Activated CD4-positive, alpha-beta memory T cell treated with anti-CD3 and anti-CD28 coated beads for 36 hours (primary cell): ENCODE measurements at regions not wholly inside any gene's neighbourhood (a gene's known extent, or its start where the extent isn't known, plus 50 kb on each side); places are given as distances from the start of the nearest gene placed in this dataset.

ENCODE experiments used
- CTCF ChIA-PET: fragments of 350-600 bp; sonication (Branson Sonifier 250); formaldehyde crosslinking; loops from one replicate; lab custom pipeline; 2021; ENCODE audit warnings: antibody characterized with exemption, inconsistent platforms; lab: Charles Lee
- POLR2A ChIA-PET: fragments of 350-600 bp; sonication (Branson Sonifier 250); formaldehyde crosslinking; loops from one replicate; lab custom pipeline; 2021; ENCODE audit warnings: antibody characterized with exemption; lab: Charles Lee
- DNase-seq: peaks from one replicate; pipeline ENCODE4 v3.0.0-alpha.2; 2020
- H3K27ac Mint-ChIP-seq: one replicate; pipeline ENCODE4 v1.8.0; 2021; ENCODE audit warnings: mixed read lengths
- H3K27me3 Mint-ChIP-seq: one replicate; pipeline ENCODE4 v1.8.0; 2021; ENCODE audit warnings: mixed read lengths
- H3K36me3 Mint-ChIP-seq: one replicate; pipeline ENCODE4 v1.8.0; 2021; ENCODE audit warnings: mixed read lengths
- H3K4me1 Mint-ChIP-seq: one replicate; pipeline ENCODE4 v1.8.0; 2021; ENCODE audit warnings: low read depth, mixed read lengths
- H3K4me3 Mint-ChIP-seq: one replicate; pipeline ENCODE4 v1.8.0; 2021; ENCODE audit warnings: mild to moderate bottlenecking, mixed read lengths
- H3K9me3 Mint-ChIP-seq: one replicate; pipeline ENCODE4 v1.8.0; 2021; ENCODE audit warnings: mixed read lengths
- intact Hi-C: fragments of 100-400 bp; cut with micrococcal nuclease; formaldehyde crosslinking; loops from one replicate; pipeline ENCODE4 v1.15.1; 2023

DNA sequence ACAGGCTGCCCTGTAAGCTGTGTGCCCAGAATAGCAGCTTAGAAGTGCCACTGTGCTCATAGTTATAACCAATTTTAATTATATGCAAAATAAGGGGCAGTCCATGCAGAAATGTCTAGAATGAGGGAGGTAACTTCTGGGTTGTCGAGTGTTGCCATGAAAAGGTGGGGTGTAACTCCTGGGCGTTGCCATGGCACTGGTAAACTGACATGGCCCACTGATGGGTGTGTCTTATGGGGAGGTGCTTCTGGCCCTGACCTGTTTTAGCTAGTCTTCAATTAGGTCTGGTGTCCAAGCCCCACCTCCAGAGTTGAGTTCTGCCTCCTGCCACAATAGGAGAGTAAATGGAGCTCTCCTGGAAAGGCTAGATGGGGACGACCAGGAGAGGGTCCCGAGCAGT is 120.6 kb downstream of the SALL1 start:
- H3K4me1 Mint-ChIP-seq, result no peaks in the 10 kb centered on the region
- H3K9me3 Mint-ChIP-seq, result no peaks in the 10 kb centered on the region
- POLR2A ChIA-PET, result no interaction called here
- DNase-seq, result no peak
- no peak overlapping the region for H3K27ac Mint-ChIP-seq
- CTCF ChIA-PET, result no interaction called here
- intact Hi-C loops, result no loop called here
- H3K4me3 Mint-ChIP-seq, result no peak overlapping the region
- H3K27me3 Mint-ChIP-seq, result no peaks in the 10 kb centered on the region
- no peaks in the 10 kb centered on the region for H3K36me3 Mint-ChIP-seq

- no peaks in the 10 kb centered on the region for H3K4me1 Mint-ChIP-seq
- CTCF ChIA-PET, result no interaction called here
- no peak overlapping the region for H3K27ac Mint-ChIP-seq
- H3K36me3 Mint-ChIP-seq, result no peaks in the 10 kb centered on the region
- intact Hi-C loops, result no loop called here
- no peak overlapping the region for H3K4me3 Mint-ChIP-seq
- H3K27me3 Mint-ChIP-seq, result peaks cover 2% of the 10 kb centered on the region
- no peak for DNase-seq
- POLR2A ChIA-PET, result no interaction called here
- no peaks in the 10 kb centered on the region for H3K9me3 Mint-ChIP-seq
Observed at GRCh38 chr16:51025588-51026290, 125.3 kb downstream of the SALL1 start.

- CTCF ChIA-PET, result no interaction called here
Observed at GRCh38 chr16:51024703-51025102, 126.4 kb downstream of the SALL1 start.

DNA sequence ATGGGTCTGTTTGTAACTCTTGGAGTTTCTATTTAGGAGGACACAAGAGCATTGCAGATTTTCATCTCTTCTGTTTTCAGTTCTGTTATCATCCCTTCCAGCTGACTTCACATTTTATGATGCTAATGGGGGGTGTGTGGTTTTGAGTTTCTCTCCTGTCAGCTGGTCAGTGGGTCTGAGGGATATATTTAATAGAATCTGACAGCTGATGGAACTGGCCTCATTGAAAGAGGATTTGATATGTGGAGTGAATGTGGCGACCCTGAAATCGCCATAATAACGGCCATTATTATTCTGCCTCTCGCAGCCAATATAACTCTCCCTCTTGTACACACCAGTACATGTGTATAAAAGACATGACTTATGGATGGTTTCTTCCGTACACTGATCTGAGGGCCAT is 128.1 kb downstream of the SALL1 start:
- peaks cover 2% of the 10 kb centered on the region for H3K27me3 Mint-ChIP-seq
- DNase-seq, result no peak
- CTCF ChIA-PET, result no interaction called here
- H3K27ac Mint-ChIP-seq, result no peak overlapping the region
- no peaks in the 10 kb centered on the region for H3K36me3 Mint-ChIP-seq
- H3K4me3 Mint-ChIP-seq, result no peak overlapping the region
- H3K9me3 Mint-ChIP-seq, result no peaks in the 10 kb centered on the region
- H3K4me1 Mint-ChIP-seq, result no peaks in the 10 kb centered on the region
- intact Hi-C loops, result no loop called here
- POLR2A ChIA-PET, result no interaction called here

More at GRCh38 chr16:51024703-51025102, 126.4 kb downstream of the SALL1 start:
- H3K27me3 Mint-ChIP-seq, result peaks cover 2% of the 10 kb centered on the region
- H3K4me1 Mint-ChIP-seq, result no peaks in the 10 kb centered on the region
- DNase-seq, result no peak
- no peak overlapping the region for H3K4me3 Mint-ChIP-seq
- intact Hi-C loops, result no loop called here
- no peaks in the 10 kb centered on the region for H3K9me3 Mint-ChIP-seq
- H3K27ac Mint-ChIP-seq, result no peak overlapping the region
- H3K36me3 Mint-ChIP-seq, result no peaks in the 10 kb centered on the region
- POLR2A ChIA-PET, result no interaction called here

- H3K36me3 Mint-ChIP-seq, result no peaks in the 10 kb centered on the region
- DNase-seq, result no peak
- intact Hi-C loops, result no loop called here
- H3K27ac Mint-ChIP-seq, result no peak overlapping the region
- no peak overlapping the region for H3K4me3 Mint-ChIP-seq
- H3K9me3 Mint-ChIP-seq, result no peaks in the 10 kb centered on the region
- H3K27me3 Mint-ChIP-seq, result peaks cover 5% of the 10 kb centered on the region
- no peaks in the 10 kb centered on the region for H3K4me1 Mint-ChIP-seq
- ChIA-PET CTCF (no interaction called here), POLR2A (no interaction called here)
Observed at GRCh38 chr16:51019617-51020016, 131.5 kb downstream of the SALL1 start.

- no peak for DNase-seq
- intact Hi-C loops, result no loop called here
- no peaks in the 10 kb centered on the region for H3K9me3 Mint-ChIP-seq
- H3K27me3 Mint-ChIP-seq, result peaks cover 3% of the 10 kb centered on the region
- H3K36me3 Mint-ChIP-seq, result no peaks in the 10 kb centered on the region
- ChIA-PET CTCF (no interaction called here), POLR2A (no interaction called here)
- no peaks in the 10 kb centered on the region for H3K4me1 Mint-ChIP-seq
- no peak overlapping the region for H3K4me3 Mint-ChIP-seq
- H3K27ac Mint-ChIP-seq, result no peak overlapping the region
Observed at GRCh38 chr16:51017969-51018368, 133.1 kb downstream of the SALL1 start.

GRCh38 chr16:51012396-51012795 is 138.7 kb downstream of the SALL1 start:
- intact Hi-C loops, result no loop called here
- Mint-ChIP-seq H3K9me3 (peaks cover 11% of the 10 kb centered on the region), H3K27ac (no peak overlapping the region), H3K36me3 (no peaks in the 10 kb centered on the region), H3K4me3 (no peak overlapping the region), H3K27me3 (peaks cover 3% of the 10 kb centered on the region), H3K4me1 (no peaks in the 10 kb centered on the region)
- ChIA-PET CTCF (no interaction called here), POLR2A (no interaction called here)
- DNase-seq, result no peak

DNA sequence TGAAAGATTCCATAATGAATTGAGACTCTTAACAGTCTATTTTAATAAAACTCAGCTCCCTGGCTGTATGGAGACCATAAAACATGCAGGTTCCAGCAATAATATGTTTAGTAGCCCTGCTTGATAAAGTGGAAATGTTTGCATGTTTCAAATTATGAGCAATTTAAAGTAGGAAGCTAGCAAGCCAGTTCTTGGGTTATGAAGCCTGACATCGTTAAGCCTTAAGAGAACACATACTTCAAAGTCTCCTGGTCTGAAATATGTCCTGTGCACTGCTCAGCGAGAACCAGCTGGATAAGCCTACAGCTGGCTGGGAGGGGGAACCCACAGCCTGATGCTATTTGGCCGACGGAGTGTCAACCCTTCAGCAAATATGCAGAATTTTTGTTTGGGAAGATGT is 140.3 kb downstream of the SALL1 start:
- DNase-seq, result no peak
- Mint-ChIP-seq H3K4me3 (no peak overlapping the region), H3K27me3 (peaks cover 6% of the 10 kb centered on the region), H3K9me3 (peaks cover 11% of the 10 kb centered on the region), H3K36me3 (no peaks in the 10 kb centered on the region), H3K4me1 (no peaks in the 10 kb centered on the region), H3K27ac (no peak overlapping the region)
- ChIA-PET POLR2A (no interaction called here), CTCF (no interaction called here)
- intact Hi-C loops, result no loop called here

- H3K27me3 Mint-ChIP-seq, result peaks cover 3% of the 10 kb centered on the region
- ChIA-PET CTCF (interaction anchor here (0.7 kb wide), 1 partner anchor 40 kb away, joined by 3 read pairs; no protein-coding TSS in a partner anchor), POLR2A (no interaction called here)
- no peaks in the 10 kb centered on the region for H3K4me1 Mint-ChIP-seq
- no peak overlapping the region for H3K4me3 Mint-ChIP-seq
- H3K27ac Mint-ChIP-seq, result no peak overlapping the region
- peaks cover 11% of the 10 kb centered on the region for H3K9me3 Mint-ChIP-seq
- H3K36me3 Mint-ChIP-seq, result no peaks in the 10 kb centered on the region
- no peak for DNase-seq
- intact Hi-C loops, result no loop called here
Observed at GRCh38 chr16:51009813-51010212, 141.3 kb downstream of the SALL1 start.

DNA sequence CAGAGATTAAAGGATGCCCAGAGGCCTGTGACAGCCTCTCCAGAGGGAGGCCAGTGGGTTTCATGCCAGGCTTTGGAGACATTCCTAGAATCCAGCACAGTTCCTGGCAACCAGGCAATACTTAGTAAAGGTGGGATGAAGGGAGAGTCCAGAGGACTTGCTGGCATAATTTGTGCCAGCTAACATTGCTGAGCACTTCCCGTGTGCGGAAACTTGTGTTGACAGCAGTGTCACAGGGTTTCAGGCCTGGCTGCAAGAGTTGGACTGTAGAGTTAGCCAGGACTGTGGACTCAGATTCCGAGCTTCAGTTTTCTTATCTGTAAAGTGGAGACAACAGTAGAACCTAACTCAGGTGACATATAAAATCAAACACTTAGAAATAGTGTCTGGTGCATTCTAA is 141.7 kb downstream of the SALL1 start:
- DNase-seq, result no peak
- no peak overlapping the region for H3K4me3 Mint-ChIP-seq
- peaks cover 11% of the 10 kb centered on the region for H3K9me3 Mint-ChIP-seq
- H3K36me3 Mint-ChIP-seq, result no peaks in the 10 kb centered on the region
- peaks cover 6% of the 10 kb centered on the region for H3K27me3 Mint-ChIP-seq
- H3K27ac Mint-ChIP-seq, result no peak overlapping the region
- ChIA-PET CTCF (no interaction called here), POLR2A (no interaction called here)
- no peaks in the 10 kb centered on the region for H3K4me1 Mint-ChIP-seq
- intact Hi-C loops, result no loop called here

GRCh38 chr16:51008607-51009006 is 142.5 kb downstream of the SALL1 start:
- no peak for DNase-seq

DNA sequence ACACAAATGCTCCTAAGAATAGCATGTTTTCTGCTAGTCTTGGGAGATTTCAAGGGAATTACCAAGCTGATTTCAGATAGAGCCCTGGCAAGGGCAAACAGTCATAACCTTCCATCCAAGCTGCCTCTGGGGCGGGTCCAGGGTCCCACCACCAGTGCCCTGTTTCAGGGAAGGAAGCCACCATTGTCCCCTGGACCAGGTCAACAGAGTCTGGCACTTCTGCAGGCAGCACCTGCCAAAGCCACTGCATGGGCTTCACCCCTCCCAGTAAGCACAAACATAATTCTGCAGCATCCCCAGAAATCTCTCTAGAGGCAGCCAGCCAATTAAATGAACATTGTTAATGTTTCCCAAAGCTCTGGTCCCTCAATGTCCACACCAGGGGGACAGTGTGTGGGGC is 143.0 kb downstream of the SALL1 start:
- ChIA-PET POLR2A (no interaction called here), CTCF (no interaction called here)
- Mint-ChIP-seq H3K27ac (no peak overlapping the region), H3K4me1 (no peaks in the 10 kb centered on the region), H3K36me3 (no peaks in the 10 kb centered on the region), H3K4me3 (no peak overlapping the region), H3K9me3 (peaks cover 11% of the 10 kb centered on the region), H3K27me3 (peaks cover 6% of the 10 kb centered on the region)
- no peak for DNase-seq
- intact Hi-C loops, result no loop called here

More at GRCh38 chr16:51008607-51009006, 142.5 kb downstream of the SALL1 start:
- H3K9me3 Mint-ChIP-seq, result peaks cover 11% of the 10 kb centered on the region
- ChIA-PET POLR2A (no interaction called here), CTCF (no interaction called here)
- H3K4me1 Mint-ChIP-seq, result no peaks in the 10 kb centered on the region
- H3K27ac Mint-ChIP-seq, result no peak overlapping the region
- H3K27me3 Mint-ChIP-seq, result peaks cover 6% of the 10 kb centered on the region
- intact Hi-C loops, result no loop called here
- no peaks in the 10 kb centered on the region for H3K36me3 Mint-ChIP-seq
- H3K4me3 Mint-ChIP-seq, result no peak overlapping the region

GRCh38 chr16:51003850-51004566 is 147.1 kb downstream of the SALL1 start:
- DNase-seq, result no peak
- peaks cover 2% of the 10 kb centered on the region for H3K9me3 Mint-ChIP-seq
- no peaks in the 10 kb centered on the region for H3K4me1 Mint-ChIP-seq
- H3K4me3 Mint-ChIP-seq, result no peak overlapping the region
- intact Hi-C loops, result no loop called here
- ChIA-PET CTCF (no interaction called here), POLR2A (no interaction called here)
- no peak overlapping the region for H3K27ac Mint-ChIP-seq
- no peaks in the 10 kb centered on the region for H3K36me3 Mint-ChIP-seq
- H3K27me3 Mint-ChIP-seq, result peaks cover 13% of the 10 kb centered on the region
